ENCODE measurements at regions not wholly inside any gene's neighbourhood (a gene's known extent, or its start where the extent isn't known, plus 50 kb on each side); places are given as distances from the start of the nearest gene placed in this dataset.

GRCh38 chr10:78410046-78410965 is 376.6 kb downstream of the RPS24 start:
- Mint-ChIP-seq H3K36me3 (ENCODE audit: low read depth) (no peaks in the 10 kb centered on the region), H3K4me1 (ENCODE audit: low read depth) (peaks cover 38% of the 10 kb centered on the region)

GRCh38 chr10:78411716-78412115 is 378.1 kb downstream of the RPS24 start:
- H3K4me3 Mint-ChIP-seq (ENCODE audit: unreplicated experiment): no peak overlapping the region
- TF ChIP-seq CTCF (IDR thresholded peaks at IDR 0.05): no peak
- no peaks in the 10 kb centered on the region for H3K9me3 Mint-ChIP-seq (ENCODE audit: low read depth)
- DNase-seq (ENCODE audit: low spot score): no peak
- peaks cover 3% of the 10 kb centered on the region for H3K27me3 Mint-ChIP-seq (ENCODE audit: low read depth)
- peaks cover 38% of the 10 kb centered on the region for H3K4me1 Mint-ChIP-seq (ENCODE audit: low read depth)
- no peaks in the 10 kb centered on the region for H3K36me3 Mint-ChIP-seq (ENCODE audit: low read depth)
- H3K27ac Mint-ChIP-seq (ENCODE audit: unreplicated experiment): no peak overlapping the region

More at GRCh38 chr10:78410046-78410965, 376.6 kb downstream of the RPS24 start:
- no peak overlapping the region for H3K27ac Mint-ChIP-seq (ENCODE audit: unreplicated experiment)
- TF ChIP-seq CTCF (IDR thresholded peaks at IDR 0.05): no peak
- H3K4me3 Mint-ChIP-seq (ENCODE audit: unreplicated experiment): no peak overlapping the region
- H3K27me3 Mint-ChIP-seq (ENCODE audit: low read depth): peaks cover 5% of the 10 kb centered on the region
- no peaks in the 10 kb centered on the region for H3K9me3 Mint-ChIP-seq (ENCODE audit: low read depth)
- no peak for DNase-seq (ENCODE audit: low spot score)

GRCh38 chr10:78412605-78413004 is 378.9 kb downstream of the RPS24 start:
- H3K27me3 Mint-ChIP-seq (ENCODE audit: low read depth): no peaks in the 10 kb centered on the region
- TF ChIP-seq CTCF (IDR thresholded peaks at IDR 0.05): no peak
- H3K9me3 Mint-ChIP-seq (ENCODE audit: low read depth): no peaks in the 10 kb centered on the region
- no peaks in the 10 kb centered on the region for H3K36me3 Mint-ChIP-seq (ENCODE audit: low read depth)
- no peak overlapping the region for H3K4me3 Mint-ChIP-seq (ENCODE audit: unreplicated experiment)
- no peak for DNase-seq (ENCODE audit: low spot score)
- no peak overlapping the region for H3K27ac Mint-ChIP-seq (ENCODE audit: unreplicated experiment)
- H3K4me1 Mint-ChIP-seq (ENCODE audit: low read depth): peaks cover 32% of the 10 kb centered on the region

GRCh38 chr10:78413076-78414055 is 379.7 kb downstream of the RPS24 start:
- Mint-ChIP-seq H3K4me1 (ENCODE audit: low read depth) (peaks cover 24% of the 10 kb centered on the region), H3K4me3 (ENCODE audit: unreplicated experiment) (no peak overlapping the region), H3K27me3 (ENCODE audit: low read depth) (no peaks in the 10 kb centered on the region), H3K9me3 (ENCODE audit: low read depth) (no peaks in the 10 kb centered on the region), H3K27ac (ENCODE audit: unreplicated experiment) (no peak overlapping the region), H3K36me3 (ENCODE audit: low read depth) (no peaks in the 10 kb centered on the region)
- no peak for TF ChIP-seq CTCF (IDR thresholded peaks at IDR 0.05)
- no peak for DNase-seq (ENCODE audit: low spot score)

GRCh38 chr10:78414380-78414779 is 380.7 kb downstream of the RPS24 start:
- peaks cover 17% of the 10 kb centered on the region for H3K4me1 Mint-ChIP-seq (ENCODE audit: low read depth)

More at GRCh38 chr10:78414380-78414779, 380.7 kb downstream of the RPS24 start:
- Mint-ChIP-seq H3K36me3 (ENCODE audit: low read depth) (no peaks in the 10 kb centered on the region), H3K27me3 (ENCODE audit: low read depth) (no peaks in the 10 kb centered on the region), H3K4me3 (ENCODE audit: unreplicated experiment) (no peak overlapping the region), H3K9me3 (ENCODE audit: low read depth) (no peaks in the 10 kb centered on the region), H3K27ac (ENCODE audit: unreplicated experiment) (no peak overlapping the region)
- TF ChIP-seq CTCF (IDR thresholded peaks at IDR 0.05): no peak
- DNase-seq (ENCODE audit: low spot score): no peak
